ENCODE measurements at regions not wholly inside any gene's neighbourhood (a gene's known extent, or its start where the extent isn't known, plus 50 kb on each side); places are given as distances from the start of the nearest gene placed in this dataset.

DNA sequence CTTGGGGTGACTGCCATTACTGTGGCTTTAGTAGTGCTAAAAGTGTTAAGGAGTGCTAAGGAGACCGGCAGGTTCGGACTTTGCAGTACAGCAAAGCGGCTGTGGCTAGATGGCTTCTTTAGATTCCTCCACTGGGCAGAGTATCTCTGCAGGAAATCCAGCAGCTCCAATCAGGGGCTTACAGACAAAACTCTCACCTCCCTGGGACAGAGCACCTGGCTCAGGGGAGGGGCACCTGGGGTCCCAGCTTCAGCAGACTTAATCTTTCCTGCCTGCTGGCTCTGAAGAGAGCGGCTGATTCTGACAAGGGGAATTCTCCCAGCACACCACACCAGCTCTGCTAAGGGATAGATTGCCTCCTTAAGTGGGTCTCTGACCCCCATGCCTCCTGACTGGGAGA, 668.8 kb upstream of the TENM4 start:
- no TSS peak for BruUV-seq (replicated peaks)
- no peaks in the 10 kb centered on the region for H3K4me1 ChIP-seq (ENCODE audit: control insufficient read depth, extremely low read depth, insufficient read depth, low read length)
- TF ChIP-seq MYC (IDR thresholded peaks at IDR 0.05; ENCODE audit: low read depth, low read length) = no peak
- no peak for TF ChIP-seq POLR2A (IDR thresholded peaks at IDR 0.05; ENCODE audit: low read depth, low read length)
- TF ChIP-seq MAX (IDR thresholded peaks at IDR 0.05; ENCODE audit: insufficient read depth, insufficient read length) = no peak
- TF ChIP-seq GATA2 (IDR thresholded peaks at IDR 0.05; ENCODE audit: insufficient read depth, insufficient read length, low read depth, low read length) = no peak
- TF ChIP-seq FOS (IDR thresholded peaks at IDR 0.05; ENCODE audit: borderline replicate concordance, insufficient read depth, low read length) = no peak
- TF ChIP-seq JUN (IDR thresholded peaks at IDR 0.05; ENCODE audit: borderline replicate concordance, insufficient read depth, insufficient read length, low read depth) = no peak
- dilution Hi-C loops (cut with MboI; ENCODE audit: extremely low pct_ligation_motif_present, low sequenced_read_pairs) = no loop called here
- H3K9ac ChIP-seq (replicated peaks; ENCODE audit: extremely low read depth, insufficient read depth, low read length) = no peak overlapping the region
- no peak overlapping the region for H3K27ac ChIP-seq (ENCODE audit: insufficient read depth, low read depth, low read length)
- no peaks in the 10 kb centered on the region for H3K9me1 ChIP-seq (replicated peaks; ENCODE audit: control insufficient read depth, extremely low read depth, insufficient read depth, low read length)
- no peak overlapping the region for H2AFZ ChIP-seq (ENCODE audit: low read depth, low read length)
- intact Hi-C loops (cut with micrococcal nuclease) = no loop called here
- ChIA-PET CTCF (no interaction called here), POLR2A (no interaction called here)
- DNase-seq (ENCODE audit: low read depth, low spot score) (no peak), FAIRE-seq (no peak)
- H3K36me3 ChIP-seq (ENCODE audit: control insufficient read depth in 2 of 2, extremely low read depth in 1 of 2, insufficient read depth in 2 of 2, low read length in 2 of 2) = no peaks in the 10 kb centered on the region
- H3K79me2 ChIP-seq (ENCODE audit: control insufficient read depth, insufficient read depth, low read length) = no peaks in the 10 kb centered on the region
- no peaks in the 10 kb centered on the region for H3K27me3 ChIP-seq (ENCODE audit: control insufficient read depth in 2 of 2, insufficient read depth in 2 of 2, low read length in 2 of 2)
- no peak overlapping the region for H3K4me3 ChIP-seq (replicated peaks in 1 of 3; ENCODE audit: insufficient read depth in 1 of 3, low read depth in 1 of 3, low read length in 3 of 3)
- no peaks in the 10 kb centered on the region for H4K20me1 ChIP-seq (replicated peaks; ENCODE audit: control insufficient read depth, extremely low read depth, insufficient read depth, low read length)
- H3K4me2 ChIP-seq (ENCODE audit: insufficient read depth, low read length) = no peak overlapping the region
- H3K9me3 ChIP-seq (replicated peaks; ENCODE audit: control insufficient read depth, insufficient read depth, low read length) = no peaks in the 10 kb centered on the region

DNA sequence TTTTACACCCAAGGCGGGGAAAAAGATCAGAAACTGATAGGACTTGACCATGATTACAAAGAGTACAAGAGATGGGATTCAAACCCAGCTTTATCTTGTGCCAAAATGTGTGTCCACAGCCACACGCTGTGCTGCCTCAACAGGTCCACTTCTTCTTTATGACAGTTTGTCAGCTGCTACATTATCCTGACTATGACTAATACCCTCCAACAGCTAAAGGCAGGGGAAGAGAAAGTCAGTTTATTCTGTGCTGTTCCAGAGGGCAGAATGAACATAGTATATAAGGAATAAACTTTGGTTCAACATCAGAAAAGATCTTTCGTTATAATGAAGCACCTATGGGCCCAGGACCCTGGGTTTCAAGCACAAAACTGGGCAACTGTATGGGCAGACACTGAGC, 668.2 kb upstream of the TENM4 start:
- intact Hi-C loops (cut with micrococcal nuclease) (no loop called here), dilution Hi-C loops (cut with MboI; ENCODE audit: extremely low pct_ligation_motif_present, low sequenced_read_pairs) (no loop called here)
- Histone ChIP-seq H3K9ac (replicated peaks; ENCODE audit: extremely low read depth, insufficient read depth, low read length) (no peak overlapping the region), H3K4me2 (ENCODE audit: insufficient read depth, low read length) (no peak overlapping the region), H3K36me3 (ENCODE audit: control insufficient read depth in 2 of 2, extremely low read depth in 1 of 2, insufficient read depth in 2 of 2, low read length in 2 of 2) (no peaks in the 10 kb centered on the region), H3K27me3 (ENCODE audit: control insufficient read depth in 2 of 2, insufficient read depth in 2 of 2, low read length in 2 of 2) (no peaks in the 10 kb centered on the region), H3K27ac (ENCODE audit: insufficient read depth, low read depth, low read length) (no peak overlapping the region), H4K20me1 (replicated peaks; ENCODE audit: control insufficient read depth, extremely low read depth, insufficient read depth, low read length) (no peaks in the 10 kb centered on the region), H3K4me3 (replicated peaks in 1 of 3; ENCODE audit: insufficient read depth in 1 of 3, low read depth in 1 of 3, low read length in 3 of 3) (no peak overlapping the region), H2AFZ (ENCODE audit: low read depth, low read length) (no peak overlapping the region), H3K79me2 (ENCODE audit: control insufficient read depth, insufficient read depth, low read length) (no peaks in the 10 kb centered on the region), H3K9me3 (replicated peaks; ENCODE audit: control insufficient read depth, insufficient read depth, low read length) (no peaks in the 10 kb centered on the region), H3K9me1 (replicated peaks; ENCODE audit: control insufficient read depth, extremely low read depth, insufficient read depth, low read length) (no peaks in the 10 kb centered on the region), H3K4me1 (ENCODE audit: control insufficient read depth, extremely low read depth, insufficient read depth, low read length) (no peaks in the 10 kb centered on the region)
- DNase-seq (ENCODE audit: low read depth, low spot score) (no peak), FAIRE-seq (no peak)
- CTCF ChIA-PET = no interaction called here
- BruUV-seq (replicated peaks) = no TSS peak
- TF ChIP-seq MAX (IDR thresholded peaks at IDR 0.05; ENCODE audit: insufficient read depth, insufficient read length) = no peak
- TF ChIP-seq POLR2A (IDR thresholded peaks at IDR 0.05; ENCODE audit: low read depth, low read length) = no peak
- no peak for TF ChIP-seq POLR2AphosphoS5 (IDR thresholded peaks at IDR 0.05; ENCODE audit: insufficient read depth, low read depth, low read length)
- TF ChIP-seq CTCF (IDR thresholded peaks at IDR 0.05; ENCODE audit: extremely low read depth in 1 of 2, insufficient read depth in 1 of 2, low read depth in 1 of 2, low read length in 2 of 2) = no peak
- no peak for TF ChIP-seq GATA2 (IDR thresholded peaks at IDR 0.05; ENCODE audit: insufficient read depth, insufficient read length, low read depth, low read length)
- no peak for TF ChIP-seq FOS (IDR thresholded peaks at IDR 0.05; ENCODE audit: borderline replicate concordance, insufficient read depth, low read length)
- TF ChIP-seq EZH2 (IDR thresholded peaks at IDR 0.05; ENCODE audit: borderline replicate concordance, low read depth, low read length, severe bottlenecking) = no peak
- TF ChIP-seq JUN (IDR thresholded peaks at IDR 0.05; ENCODE audit: borderline replicate concordance, insufficient read depth, insufficient read length, low read depth) = no peak
- no peak for TF ChIP-seq MYC (IDR thresholded peaks at IDR 0.05; ENCODE audit: low read depth, low read length)
- POLR2A ChIA-PET = no interaction called here
